ENCODE measurements at regions not wholly inside any gene's neighbourhood (a gene's known extent, or its start where the extent isn't known, plus 50 kb on each side); places are given as distances from the start of the nearest gene placed in this dataset.

GRCh38 chr5:97548739-97549080, 365.7 kb upstream of the RIOK2 start:
- TF ChIP-seq, protein P1, sequence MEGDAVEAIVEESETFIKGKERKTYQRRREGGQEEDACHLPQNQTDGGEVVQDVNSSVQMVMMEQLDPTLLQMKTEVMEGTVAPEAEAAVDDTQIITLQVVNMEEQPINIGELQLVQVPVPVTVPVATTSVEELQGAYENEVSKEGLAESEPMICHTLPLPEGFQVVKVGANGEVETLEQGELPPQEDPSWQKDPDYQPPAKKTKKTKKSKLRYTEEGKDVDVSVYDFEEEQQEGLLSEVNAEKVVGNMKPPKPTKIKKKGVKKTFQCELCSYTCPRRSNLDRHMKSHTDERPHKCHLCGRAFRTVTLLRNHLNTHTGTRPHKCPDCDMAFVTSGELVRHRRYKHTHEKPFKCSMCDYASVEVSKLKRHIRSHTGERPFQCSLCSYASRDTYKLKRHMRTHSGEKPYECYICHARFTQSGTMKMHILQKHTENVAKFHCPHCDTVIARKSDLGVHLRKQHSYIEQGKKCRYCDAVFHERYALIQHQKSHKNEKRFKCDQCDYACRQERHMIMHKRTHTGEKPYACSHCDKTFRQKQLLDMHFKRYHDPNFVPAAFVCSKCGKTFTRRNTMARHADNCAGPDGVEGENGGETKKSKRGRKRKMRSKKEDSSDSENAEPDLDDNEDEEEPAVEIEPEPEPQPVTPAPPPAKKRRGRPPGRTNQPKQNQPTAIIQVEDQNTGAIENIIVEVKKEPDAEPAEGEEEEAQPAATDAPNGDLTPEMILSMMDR (conservative IDR thresholded peaks at IDR 0.05), result no peak
- TF ChIP-seq ZFX (IDR thresholded peaks at IDR 0.05), result no peak

All from C4-2B (cell line).